ENCODE measurements at regions not wholly inside any gene's neighbourhood (a gene's known extent, or its start where the extent isn't known, plus 50 kb on each side); places are given as distances from the start of the nearest gene placed in this dataset.

- no peak for TF ChIP-seq GABPA (IDR thresholded peaks at IDR 0.05; ENCODE audit: borderline replicate concordance, insufficient read depth, low read length)
- TF ChIP-seq, protein P1, sequence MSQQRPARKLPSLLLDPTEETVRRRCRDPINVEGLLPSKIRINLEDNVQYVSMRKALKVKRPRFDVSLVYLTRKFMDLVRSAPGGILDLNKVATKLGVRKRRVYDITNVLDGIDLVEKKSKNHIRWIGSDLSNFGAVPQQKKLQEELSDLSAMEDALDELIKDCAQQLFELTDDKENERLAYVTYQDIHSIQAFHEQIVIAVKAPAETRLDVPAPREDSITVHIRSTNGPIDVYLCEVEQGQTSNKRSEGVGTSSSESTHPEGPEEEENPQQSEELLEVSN (IDR thresholded peaks at IDR 0.05): no peak
- TF ChIP-seq TEAD4 (IDR thresholded peaks at IDR 0.05; ENCODE audit: low read depth, low read length): no peak
- no peak for TF ChIP-seq SRF (IDR thresholded peaks at IDR 0.05; ENCODE audit: low read depth, low read length)
- TF ChIP-seq TAF7 (optimal IDR thresholded peaks at IDR 0.05; ENCODE audit: borderline replicate concordance, low read depth, low read length): no peak
- no peak for TF ChIP-seq SUZ12 (IDR thresholded peaks at IDR 0.05; ENCODE audit: low read length)
- no peak for TF ChIP-seq CBX5 (IDR thresholded peaks at IDR 0.05; ENCODE audit: low read depth, low read length)
- TF ChIP-seq CEBPB (IDR thresholded peaks at IDR 0.05; ENCODE audit: low read depth, low read length): no peak
- TF ChIP-seq KDM5A (IDR thresholded peaks at IDR 0.05; ENCODE audit: low read length): no peak
- TF ChIP-seq CHD1 (IDR thresholded peaks at IDR 0.05; ENCODE audit: low read depth, low read length): no peak
- TF ChIP-seq BACH1 (IDR thresholded peaks at IDR 0.05; ENCODE audit: low read length): no peak
Measured at GRCh38 chr13:26964278-26965250, 204.0 kb upstream of the GPR12 start (continued).

Data from H1 (cell line).